ACC112 (cell line): ENCODE measurements at regions not wholly inside any gene's neighbourhood (a gene's known extent, or its start where the extent isn't known, plus 50 kb on each side); places are given as distances from the start of the nearest gene placed in this dataset.

Source experiments
- H2AFZ ChIP-seq: fragments of 200-600 bp; sonication (generic); one replicate; pipeline ENCODE4 v1.6.0; 2017; ENCODE audit warnings: antibody characterized with exemption, low read length; ENCODE audit not compliant: unreplicated experiment
- H3K27ac ChIP-seq: fragments of 200-600 bp; sonication (generic); 2 replicates; pipeline ENCODE4 v1.5.1; 2014; ENCODE audit warnings: low read depth, mild to moderate bottlenecking, antibody characterized with exemption, low read length, moderate library complexity
- H3K27me3 ChIP-seq: fragments of 200-600 bp; sonication (generic); 2 replicates; pipeline ENCODE4 v1.6.1; 2014; ENCODE audit warnings: mild to moderate bottlenecking, antibody characterized with exemption, low read length, moderate library complexity, mixed read lengths; ENCODE audit not compliant: insufficient read depth
- H3K36me3 ChIP-seq: fragments of 200-600 bp; sonication (generic); 2 replicates; pipeline ENCODE4 v1.6.1; 2016; ENCODE audit warnings: mild to moderate bottlenecking, antibody characterized with exemption, low read length, moderate library complexity, mixed read lengths; ENCODE audit not compliant: insufficient read depth
- H3K4me1 ChIP-seq: fragments of 200-600 bp; sonication (generic); one replicate; pipeline ENCODE4 v1.6.1; 2016; ENCODE audit warnings: low read length, mixed read lengths; ENCODE audit not compliant: insufficient read depth, unreplicated experiment, control insufficient read depth
- H3K4me3 ChIP-seq: fragments of 200-600 bp; sonication (generic); 2 replicates; pipeline ENCODE4 v1.5.1; 2014; ENCODE audit warnings: mild to moderate bottlenecking, low read depth, low read length
- H3K79me2 ChIP-seq: fragments of 200-600 bp; sonication (generic); one replicate; pipeline ENCODE4 v1.6.0; 2016; ENCODE audit warnings: low read length; ENCODE audit not compliant: control insufficient read depth, unreplicated experiment, insufficient read depth

DNA sequence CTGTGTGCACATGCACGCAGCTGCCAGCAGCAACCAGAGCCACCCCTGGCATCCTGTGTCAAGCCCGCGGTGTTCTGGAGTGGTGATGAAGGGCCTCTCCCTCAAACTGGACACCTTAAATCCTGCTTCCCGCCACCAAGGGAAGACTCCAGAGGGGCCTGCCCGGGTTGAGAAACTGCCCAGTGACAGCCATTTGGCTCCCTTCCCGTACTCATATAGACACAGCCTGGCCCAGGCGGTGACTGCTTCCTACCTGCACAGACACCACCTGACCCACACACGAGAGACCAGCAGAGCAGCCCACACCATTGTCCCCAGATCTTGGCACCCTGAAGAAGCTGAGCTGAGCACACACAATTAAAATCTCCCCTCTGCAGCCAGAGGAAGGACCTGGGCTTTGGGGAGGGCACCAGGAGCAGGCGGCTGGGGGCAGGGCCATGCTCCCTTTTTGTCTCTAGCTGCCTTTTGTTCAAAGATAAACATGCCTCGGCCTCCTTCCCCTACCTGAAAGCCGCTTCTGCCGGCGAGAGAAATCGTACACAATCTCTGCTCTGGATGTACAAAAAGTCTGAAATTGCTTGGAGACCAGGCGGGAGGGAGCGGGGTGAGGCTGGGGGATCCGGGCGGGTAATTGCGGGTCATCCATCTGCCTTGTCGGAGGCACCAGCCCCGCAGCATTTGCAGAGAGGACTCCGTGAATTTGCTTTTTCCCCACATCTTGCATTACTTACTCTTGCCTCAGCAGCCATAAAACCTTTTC is 78.4 kb downstream of the TSPAN17 start:
- no peak overlapping the region for H2AFZ ChIP-seq
- H3K27ac ChIP-seq, result no peak overlapping the region
- H3K27me3 ChIP-seq, result peaks cover 97% of the 10 kb centered on the region
- no peak overlapping the region for H3K4me3 ChIP-seq
- no peaks in the 10 kb centered on the region for H3K4me1 ChIP-seq
- no peaks in the 10 kb centered on the region for H3K36me3 ChIP-seq
- no peaks in the 10 kb centered on the region for H3K79me2 ChIP-seq

DNA sequence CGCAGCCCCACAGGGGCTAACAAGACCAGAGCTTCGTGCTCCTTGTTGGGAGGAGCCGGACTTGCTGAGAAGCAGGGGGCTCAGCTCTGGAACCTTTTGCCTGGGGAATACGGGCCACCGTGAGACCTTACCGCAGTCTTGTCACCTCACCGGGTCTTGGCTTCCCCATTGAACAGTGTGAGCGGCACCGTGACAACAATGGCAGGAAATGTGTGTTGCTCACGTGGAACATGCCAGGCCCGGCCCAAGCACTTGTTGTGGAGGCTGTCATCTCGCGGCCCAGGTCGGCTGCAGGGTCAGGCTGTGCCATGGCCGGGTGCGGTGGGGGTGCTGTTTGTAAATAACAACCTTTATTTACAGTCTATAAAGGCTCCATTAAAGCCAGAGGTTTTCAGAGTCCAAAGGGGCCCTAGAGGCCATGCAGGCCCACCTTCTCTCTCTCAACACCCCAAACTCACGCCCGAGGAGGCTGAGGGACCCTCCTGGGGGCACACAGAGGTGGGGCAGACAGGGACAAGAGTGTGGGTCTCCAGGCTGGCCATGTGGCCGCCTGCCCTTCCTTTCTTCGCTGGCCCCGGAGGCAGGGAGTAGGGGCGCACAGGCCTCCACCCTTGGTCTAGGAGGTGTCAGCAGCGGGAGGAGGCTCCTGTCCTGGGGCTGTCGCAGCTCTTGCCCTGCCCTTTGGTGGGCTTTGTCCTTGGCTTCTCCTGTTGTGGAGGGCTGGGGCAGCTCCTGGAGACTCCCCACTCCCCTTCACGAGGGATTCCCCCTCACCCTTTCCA is 79.7 kb downstream of the TSPAN17 start:
- H3K36me3 ChIP-seq, result no peaks in the 10 kb centered on the region
- peaks cover 99% of the 10 kb centered on the region for H3K27me3 ChIP-seq
- H3K4me3 ChIP-seq, result no peak overlapping the region
- H3K4me1 ChIP-seq, result no peaks in the 10 kb centered on the region
- no peak overlapping the region for H3K27ac ChIP-seq
- H3K79me2 ChIP-seq, result no peaks in the 10 kb centered on the region
- H2AFZ ChIP-seq, result no peak overlapping the region

- Histone ChIP-seq H2AFZ (no peak overlapping the region), H3K27me3 (peaks cover 99% of the 10 kb centered on the region), H3K27ac (no peak overlapping the region), H3K36me3 (no peaks in the 10 kb centered on the region), H3K79me2 (no peaks in the 10 kb centered on the region), H3K4me1 (no peaks in the 10 kb centered on the region), H3K4me3 (no peak overlapping the region)
These were observed 80.2 kb downstream of the TSPAN17 start for GRCh38 chr5:176727528-176727900.

DNA sequence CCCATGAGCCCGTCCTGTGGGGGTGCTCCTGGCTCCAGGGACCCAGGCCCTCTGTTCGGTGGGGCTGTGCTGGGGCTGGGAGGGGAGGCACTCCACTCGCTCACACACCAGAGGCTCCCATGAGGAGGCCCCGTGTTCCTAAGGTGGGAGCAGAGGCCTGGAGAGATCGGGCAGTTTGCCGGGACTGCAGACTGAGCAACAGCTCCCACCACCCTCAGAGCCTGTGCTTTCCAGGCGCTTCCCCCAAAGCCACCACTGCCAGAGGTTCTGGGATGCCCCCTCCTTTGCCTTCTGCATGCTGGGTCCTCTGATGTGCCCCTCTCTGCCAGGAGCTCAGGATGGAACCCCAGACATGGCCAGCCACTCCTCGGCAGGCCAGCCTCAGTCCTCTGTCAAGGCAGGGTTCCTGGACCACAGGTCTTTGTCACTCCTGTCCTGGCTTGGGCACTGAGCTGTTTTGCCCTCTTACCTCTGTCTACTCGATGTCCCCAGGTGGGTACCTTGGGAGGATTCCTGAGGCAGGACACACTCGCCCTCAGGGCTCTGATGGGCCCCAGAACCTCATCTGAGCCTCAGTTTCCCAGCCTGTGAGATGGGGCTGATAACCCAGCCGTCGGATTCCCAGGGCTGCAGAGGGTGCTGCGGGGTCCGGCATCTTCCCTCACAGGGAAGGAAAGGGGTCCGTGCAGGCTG is 80.8 kb downstream of the TSPAN17 start:
- no peak overlapping the region for H2AFZ ChIP-seq
- peaks cover 99% of the 10 kb centered on the region for H3K27me3 ChIP-seq
- no peaks in the 10 kb centered on the region for H3K36me3 ChIP-seq
- no peak overlapping the region for H3K4me3 ChIP-seq
- no peak overlapping the region for H3K27ac ChIP-seq
- no peaks in the 10 kb centered on the region for H3K4me1 ChIP-seq
- no peaks in the 10 kb centered on the region for H3K79me2 ChIP-seq

DNA sequence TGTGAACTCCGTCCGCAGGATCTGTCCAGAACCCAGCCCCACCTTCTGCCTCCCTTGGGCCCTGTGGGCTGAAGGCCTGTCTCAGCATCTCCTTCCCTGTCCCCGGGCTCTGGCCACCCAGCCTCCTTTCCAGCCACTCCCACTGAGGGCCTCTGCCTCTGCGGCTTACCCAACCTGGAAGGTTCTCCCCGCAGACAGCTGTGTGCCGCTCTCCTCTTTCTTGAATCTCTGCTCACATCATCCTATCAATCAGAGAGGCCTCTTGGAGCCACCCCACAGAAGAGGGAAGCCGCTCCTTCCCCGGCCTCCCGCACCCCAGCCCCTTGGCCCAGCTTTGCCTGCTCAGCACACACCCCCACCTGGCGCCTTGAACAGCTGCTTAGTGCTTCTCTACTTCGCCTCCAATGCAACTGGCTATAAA is 81.5 kb upstream of the UNC5A start:
- Histone ChIP-seq H2AFZ (no peak overlapping the region), H3K36me3 (no peaks in the 10 kb centered on the region), H3K27me3 (peaks cover 99% of the 10 kb centered on the region), H3K79me2 (no peaks in the 10 kb centered on the region), H3K27ac (no peak overlapping the region), H3K4me1 (no peaks in the 10 kb centered on the region), H3K4me3 (no peak overlapping the region)

DNA sequence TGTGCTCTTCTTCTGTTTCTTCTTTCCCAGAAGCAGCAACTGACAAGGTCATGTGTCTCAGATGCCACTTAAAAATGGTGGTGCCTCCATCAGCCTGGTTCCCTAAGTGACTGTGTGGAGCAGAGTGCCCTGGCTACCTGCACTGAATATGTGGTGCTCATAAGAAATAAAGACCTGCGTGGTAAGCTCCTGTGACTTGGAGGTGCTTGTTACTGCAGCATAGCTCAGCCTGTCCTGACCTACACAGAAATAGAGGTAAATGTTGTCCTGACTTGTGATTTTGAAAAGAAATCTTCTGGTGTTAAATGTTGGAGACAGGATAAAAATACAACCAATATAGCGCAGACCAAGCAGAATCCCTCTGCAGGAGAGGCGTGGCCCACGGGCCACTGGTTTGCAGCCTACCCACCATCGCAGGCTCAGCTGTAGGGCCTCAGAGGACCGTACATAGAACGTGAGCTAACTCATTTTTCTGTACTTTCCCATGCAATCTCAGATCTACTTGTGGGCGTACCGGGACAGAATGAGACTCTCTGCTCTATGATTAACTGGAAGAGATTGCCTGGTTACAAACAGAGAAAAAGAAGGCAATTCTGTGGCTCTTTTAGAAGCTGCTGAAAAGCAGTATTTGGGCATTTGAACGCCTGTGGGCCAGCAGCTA is 79.4 kb upstream of the UNC5A start:
- no peaks in the 10 kb centered on the region for H3K36me3 ChIP-seq
- no peaks in the 10 kb centered on the region for H3K79me2 ChIP-seq
- H3K4me1 ChIP-seq, result no peaks in the 10 kb centered on the region
- H3K27me3 ChIP-seq, result peaks cover 97% of the 10 kb centered on the region
- H3K27ac ChIP-seq, result no peak overlapping the region
- H3K4me3 ChIP-seq, result no peak overlapping the region
- H2AFZ ChIP-seq, result no peak overlapping the region

DNA sequence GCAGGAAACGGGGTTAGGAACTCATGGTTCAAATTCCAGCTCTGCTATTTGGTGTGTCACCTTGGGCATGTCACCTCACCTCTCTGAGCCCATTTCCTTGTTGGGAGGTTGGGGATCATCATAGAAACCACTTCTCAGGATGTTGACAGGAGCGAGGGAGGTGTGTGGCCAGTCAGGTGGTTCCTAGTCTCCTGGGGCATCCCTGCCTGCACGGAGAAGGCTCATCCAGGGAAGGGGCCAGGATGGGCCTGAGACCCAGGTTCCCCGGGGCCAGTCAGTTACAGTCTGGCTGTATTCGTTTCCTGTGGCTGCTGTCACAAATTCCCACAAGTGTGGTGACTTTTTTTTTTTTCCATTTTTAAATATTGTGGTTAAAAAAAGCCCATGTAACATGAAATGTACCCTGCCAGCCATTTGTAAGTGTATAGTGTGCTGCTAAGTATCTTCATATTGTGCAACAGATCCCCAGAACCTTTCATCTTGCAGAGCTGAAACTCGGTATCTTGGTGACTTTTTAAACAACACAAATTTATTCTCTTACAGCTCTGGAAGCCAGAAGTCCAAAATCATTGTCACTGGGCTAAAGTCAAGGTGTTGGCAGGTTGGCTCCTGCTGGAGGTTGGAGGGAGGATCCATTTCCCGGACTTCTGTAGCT is 78.7 kb upstream of the UNC5A start:
- no peak overlapping the region for H3K27ac ChIP-seq

GRCh38 chr5:176732306-176732705 is 78.1 kb upstream of the UNC5A start:
- H3K4me1 ChIP-seq, result no peaks in the 10 kb centered on the region
- no peak overlapping the region for H3K4me3 ChIP-seq
- no peak overlapping the region for H2AFZ ChIP-seq
- H3K27me3 ChIP-seq, result peaks cover 97% of the 10 kb centered on the region
- no peaks in the 10 kb centered on the region for H3K79me2 ChIP-seq
- no peak overlapping the region for H3K27ac ChIP-seq
- H3K36me3 ChIP-seq, result no peaks in the 10 kb centered on the region

More for the DNA sequence above, 78.7 kb upstream of the UNC5A start:
- Histone ChIP-seq H3K4me1 (no peaks in the 10 kb centered on the region), H3K79me2 (no peaks in the 10 kb centered on the region), H3K36me3 (no peaks in the 10 kb centered on the region), H2AFZ (no peak overlapping the region), H3K27me3 (peaks cover 97% of the 10 kb centered on the region), H3K4me3 (no peak overlapping the region)

GRCh38 chr5:176732736-176733405 is 77.5 kb upstream of the UNC5A start:
- H3K4me1 ChIP-seq, result no peaks in the 10 kb centered on the region
- no peak overlapping the region for H3K4me3 ChIP-seq
- peaks cover 97% of the 10 kb centered on the region for H3K27me3 ChIP-seq
- no peaks in the 10 kb centered on the region for H3K36me3 ChIP-seq
- no peaks in the 10 kb centered on the region for H3K79me2 ChIP-seq
- H3K27ac ChIP-seq, result no peak overlapping the region
- H2AFZ ChIP-seq, result no peak overlapping the region
